K562 (cell line): ENCODE measurements at regions not wholly inside any gene's neighbourhood (a gene's known extent, or its start where the extent isn't known, plus 50 kb on each side); places are given as distances from the start of the nearest gene placed in this dataset.

Source experiments
- CCNT2 ChIP-seq: IDR thresholded peaks from 2 replicates; pipeline ENCODE4 v1.6.1; 2011; ENCODE audit warnings: borderline replicate concordance, low read depth, mild to moderate bottlenecking, moderate library complexity, mixed read lengths, low read length; ENCODE audit not compliant: insufficient read length; ENCODE audit errors: extremely low read depth
- CEBPG ChIP-seq, 3 experiments: fragments of 200-800 bp in 1 of 3; sonication (Bioruptor generic) in 1 of 3; sonication (generic) in 1 of 3; formaldehyde crosslinking in 1 of 3; IDR thresholded peaks in 2 of 3; conservative IDR thresholded peaks in 1 of 3; 2 replicates each; pipeline versions ENCODE4 v1.6.1 to v1.8.0; 2016 to 2022; ENCODE audit warnings: missing compliant biosample characterization in 2 of 3, missing genetic modification characterization in 2 of 3, mild to moderate bottlenecking in 1 of 3, missing genetic modification reagents in 1 of 3
- GTF2E2 ChIP-seq: fragments of 200-800 bp; sonication (Bioruptor generic); IDR thresholded peaks from 2 replicates; pipeline ENCODE4 v1.6.1; 2016; ENCODE audit warnings: missing genetic modification characterization, missing compliant biosample characterization
- GTF2F1 ChIP-seq: IDR thresholded peaks from 2 replicates; pipeline ENCODE4 v1.6.1; 2011; ENCODE audit warnings: low read depth, low read length, improper control_type of control experiment
- HBP1 ChIP-seq: fragments of 450-650 bp; formaldehyde crosslinking; IDR thresholded peaks from 2 replicates; pipeline ENCODE4 v1.4.0; 2022; ENCODE audit warnings: missing genetic modification characterization
- HDAC2 ChIP-seq: fragments of 450-650 bp; IDR thresholded peaks from 2 replicates; pipeline ENCODE4 v1.6.1; 2016; ENCODE audit warnings: mild to moderate bottlenecking
- RHOXF2B ChIP-seq: fragments of 250-450 bp; sonication (Bioruptor Pico); conservative IDR thresholded peaks from 2 replicates; pipeline ENCODE4 v1.5.1; 2021
- STAT5B ChIP-seq: fragments of 250-450 bp; sonication (Bioruptor Pico); IDR thresholded peaks from 2 replicates; pipeline ENCODE4 v1.8.0; 2021; ENCODE audit warnings: mild to moderate bottlenecking, inconsistent platforms
- TEAD4 ChIP-seq, 2 experiments: sonication (generic) in 1 of 2; formaldehyde crosslinking in 1 of 2; IDR thresholded peaks; 2 replicates each; pipeline versions ENCODE4 v1.6.1 to v1.8.0; 2012 to 2022; ENCODE audit warnings: borderline replicate concordance in 1 of 2, inconsistent platforms in 1 of 2, low read length in 1 of 2, mild to moderate bottlenecking in 1 of 2, missing genetic modification reagents in 1 of 2
- USF2 ChIP-seq: sonication (generic); formaldehyde crosslinking; IDR thresholded peaks from 2 replicates; pipeline ENCODE4 v1.5.0; 2020; ENCODE audit warnings: missing genetic modification reagents
- VEZF1 ChIP-seq: fragments of 200-800 bp; sonication (Bioruptor generic); IDR thresholded peaks from 2 replicates; pipeline ENCODE4 v1.6.1; 2017; ENCODE audit warnings: missing genetic modification characterization, missing compliant biosample characterization
- ZFX ChIP-seq: sonication (generic); formaldehyde crosslinking; IDR thresholded peaks from 2 replicates; pipeline ENCODE4 v1.8.0; 2022; ENCODE audit warnings: mild to moderate bottlenecking, missing genetic modification reagents, moderate library complexity
- ZNF398 ChIP-seq: fragments of 250-450 bp; sonication (Bioruptor Pico); IDR thresholded peaks from 2 replicates; pipeline ENCODE4 v1.8.0; 2021; ENCODE audit warnings: moderate library complexity, mild to moderate bottlenecking, inconsistent platforms

DNA sequence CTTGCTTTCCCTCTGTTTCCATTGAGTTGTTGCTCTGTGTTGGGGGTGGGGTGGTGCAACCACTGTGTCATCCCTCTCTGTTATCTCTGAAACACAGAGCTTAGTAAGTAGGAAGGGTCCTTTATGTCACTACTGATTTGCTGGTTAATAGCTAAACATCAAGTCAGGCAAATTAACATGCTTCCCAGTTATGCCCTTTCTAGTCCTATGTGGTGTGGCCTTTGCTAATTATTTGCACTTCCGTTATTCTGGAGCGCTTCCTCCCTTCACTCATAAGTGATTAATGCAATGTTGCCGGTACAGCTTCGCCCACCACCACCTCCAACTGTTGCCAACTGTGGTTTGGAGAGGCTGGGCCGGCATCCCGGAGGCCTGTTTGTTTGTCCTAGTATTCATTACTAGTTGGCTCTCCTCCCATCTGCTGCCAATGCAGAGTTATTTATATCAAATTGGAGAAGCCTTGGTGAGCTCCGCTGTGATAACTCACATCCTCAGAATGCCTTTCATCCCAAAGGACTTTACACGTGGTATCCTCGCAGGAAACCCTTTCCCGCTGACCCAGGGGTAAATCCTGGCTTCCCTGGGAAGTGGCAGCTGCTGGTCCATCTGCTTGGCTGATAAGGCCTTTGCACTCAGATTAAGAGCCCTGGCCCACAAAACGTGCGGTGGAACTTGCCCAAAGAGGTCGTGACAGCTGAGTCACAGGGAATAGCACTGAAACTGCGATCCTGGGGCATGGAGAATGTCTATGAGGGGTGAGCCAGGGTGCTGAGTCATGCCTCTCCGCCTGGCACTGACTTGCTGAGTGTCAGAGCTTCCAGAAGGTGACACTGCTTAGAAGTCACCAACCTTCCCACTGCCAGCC is 72.0 kb upstream of the ZCCHC2 start (continued):
- TF ChIP-seq STAT5B (CRISPR knock-in tag), result no peak
- no peak for TF ChIP-seq USF2 (CRISPR knock-in tag)
- no peak for TF ChIP-seq HBP1 (CRISPR knock-in tag)
- peak; percentile 47 for TF ChIP-seq CCNT2
- peak; percentile 14 for TF ChIP-seq HDAC2
- TF ChIP-seq ZNF398 (CRISPR knock-in tag), result no peak
- no peak for TF ChIP-seq ZFX (CRISPR knock-in tag)
- TF ChIP-seq CEBPG (CRISPR knock-in tag; IDR thresholded peaks at IDR 0.05), result no peak
- 0 out of 4 replicates have a peak, but pooled peaks of 1 of the 2 experiments have one; percentile 16 for TF ChIP-seq CEBPG (tag; conservative IDR thresholded peaks at IDR 0.05 in 1 of 2, IDR thresholded peaks at IDR 0.05 in 1 of 2)
- TF ChIP-seq VEZF1 (CRISPR knock-in tag), result peak; percentile 23; the same call in 1 of the 2 replicates
- peak; percentile 83 for TF ChIP-seq TEAD4 (IDR thresholded peaks at IDR 0.05; ENCODE audit: low read length)
- TF ChIP-seq TEAD4 (CRISPR knock-in tag; IDR thresholded peaks at IDR 0.05; ENCODE audit: borderline replicate concordance), result no peak
- TF ChIP-seq GTF2E2 (tag), result no peak
- no peak for TF ChIP-seq GTF2F1
- TF ChIP-seq RHOXF2B (CRISPR knock-in tag), result no peak
